NCI-H2171 (cell line): ENCODE measurements at regions not wholly inside any gene's neighbourhood (a gene's known extent, or its start where the extent isn't known, plus 50 kb on each side); places are given as distances from the start of the nearest gene placed in this dataset.

Experiments used
- DNase-seq: peaks from one replicate; lab custom pipeline; 2025; lab: John Stamatoyannopoulos, UW

- DNase-seq, result no peak
Measured at GRCh38 chr2:225937625-225938187, 538.2 kb downstream of the NYAP2 start.

DNA sequence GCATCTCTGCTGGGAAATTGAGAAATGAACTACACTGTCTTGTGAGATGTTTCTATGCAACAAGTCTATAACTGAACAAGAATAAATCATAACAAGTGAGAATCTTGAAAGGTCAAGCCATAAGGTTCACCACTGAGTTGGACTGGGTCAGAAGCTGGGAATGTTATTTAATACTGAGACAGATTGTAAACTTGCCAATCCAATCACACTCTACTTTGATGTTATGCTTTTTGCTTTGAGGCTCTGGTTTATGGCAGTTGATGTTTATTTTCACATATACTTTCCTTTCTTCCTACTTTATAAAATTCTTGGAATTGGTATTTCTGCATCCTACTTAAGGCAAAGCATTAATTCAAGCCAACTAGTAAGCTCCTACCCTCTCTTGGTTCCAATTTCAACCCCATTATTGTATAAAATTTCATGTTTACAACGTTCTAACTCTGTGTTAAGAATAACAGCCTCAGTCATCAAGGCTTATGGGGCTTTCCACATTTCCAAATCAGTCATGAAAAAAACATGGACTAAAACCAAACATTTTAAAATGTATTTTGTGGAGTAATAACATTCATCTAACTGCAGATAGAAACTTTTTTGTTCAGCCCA lies 533.4 kb downstream of the NYAP2 start:
- no peak for DNase-seq

DNA sequence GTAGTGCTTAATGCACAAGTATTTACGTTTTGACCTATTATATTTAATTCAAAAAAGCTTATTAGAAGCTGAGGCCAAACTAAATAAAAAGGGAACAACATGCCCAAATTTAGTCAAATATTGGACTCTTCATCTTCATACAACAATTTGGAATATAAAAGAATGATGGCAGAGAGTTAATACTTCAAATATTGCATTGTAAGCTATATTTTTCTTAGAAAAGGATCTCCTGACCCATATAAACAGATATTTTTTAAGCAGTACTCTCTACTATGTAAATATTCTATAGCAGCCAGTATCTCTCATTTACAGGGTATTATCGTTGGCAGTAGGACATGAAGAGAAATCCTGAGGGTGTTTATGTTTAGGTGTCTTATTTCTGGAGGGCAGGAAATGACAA lies 531.2 kb downstream of the NYAP2 start:
- no peak for DNase-seq

- no peak for DNase-seq
Measured at GRCh38 chr2:225920621-225921220, 521.2 kb downstream of the NYAP2 start.

DNA sequence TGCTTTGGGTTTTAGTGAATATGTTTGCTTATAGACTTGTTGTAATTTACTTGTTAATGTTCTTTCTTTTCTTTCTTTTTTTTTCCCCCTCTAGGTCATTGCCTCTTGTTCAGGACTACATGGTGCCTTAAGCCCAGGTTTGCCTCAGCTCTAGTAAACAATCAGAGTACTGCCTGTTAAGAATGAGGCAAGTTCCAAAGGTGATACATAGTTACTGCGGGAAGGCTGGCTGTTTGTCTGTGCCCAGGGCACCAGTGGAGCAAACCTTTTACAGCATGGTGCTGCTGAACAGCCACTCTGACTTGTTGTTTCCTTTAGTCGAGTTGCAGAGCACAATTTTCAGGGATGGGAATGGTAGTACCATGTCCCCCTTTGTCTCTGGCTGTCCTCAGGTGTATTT lies 517.2 kb downstream of the NYAP2 start:
- no peak for DNase-seq

DNA sequence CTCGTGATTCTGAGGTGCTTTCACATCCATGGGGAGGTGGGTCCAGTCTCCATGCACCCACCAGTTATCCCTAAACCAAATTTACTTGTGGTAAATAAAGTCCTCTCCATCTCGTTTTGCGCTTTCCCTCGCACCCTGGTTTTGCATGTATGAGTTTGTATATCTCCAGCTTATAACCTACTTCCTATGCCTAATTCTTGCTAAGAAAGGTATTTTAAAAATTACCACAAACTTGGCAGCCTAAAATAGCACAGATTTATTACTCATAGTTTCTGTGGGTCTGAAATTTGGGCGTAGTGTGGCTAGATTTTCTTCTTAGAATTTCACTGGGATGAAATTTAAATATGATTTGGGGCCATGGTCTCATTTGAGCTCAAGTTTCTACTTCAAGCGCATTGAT lies 511.5 kb downstream of the NYAP2 start:
- DNase-seq, result no peak

- DNase-seq, result no peak
Measured at GRCh38 chr2:225895126-225895525, 495.6 kb downstream of the NYAP2 start.

- DNase-seq, result no peak
Measured at GRCh38 chr2:225894236-225894980, 494.9 kb downstream of the NYAP2 start.

GRCh38 chr2:225893151-225893550 lies 493.6 kb downstream of the NYAP2 start:
- no peak for DNase-seq

DNA sequence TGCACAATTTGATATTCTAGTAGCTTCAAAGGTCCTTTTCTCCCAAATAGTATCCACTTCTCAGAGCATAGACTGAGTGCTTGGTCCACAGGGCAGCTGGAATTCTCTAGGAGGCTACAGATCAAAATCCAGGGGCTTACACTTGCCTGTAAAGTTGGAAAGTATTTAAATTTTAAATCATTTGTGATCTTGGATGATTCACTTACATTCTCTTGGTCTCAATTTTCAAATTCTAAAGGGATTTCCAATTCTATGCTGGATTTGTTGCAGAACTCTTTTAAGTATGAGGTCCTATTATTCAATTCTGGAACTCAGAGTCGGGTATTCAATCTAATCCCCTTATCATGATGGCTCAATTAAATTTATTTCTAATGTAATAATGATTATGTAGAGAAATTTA lies 492.3 kb downstream of the NYAP2 start:
- no peak for DNase-seq

- DNase-seq, result no peak
Measured at GRCh38 chr2:225891013-225891412, 491.5 kb downstream of the NYAP2 start.

DNA sequence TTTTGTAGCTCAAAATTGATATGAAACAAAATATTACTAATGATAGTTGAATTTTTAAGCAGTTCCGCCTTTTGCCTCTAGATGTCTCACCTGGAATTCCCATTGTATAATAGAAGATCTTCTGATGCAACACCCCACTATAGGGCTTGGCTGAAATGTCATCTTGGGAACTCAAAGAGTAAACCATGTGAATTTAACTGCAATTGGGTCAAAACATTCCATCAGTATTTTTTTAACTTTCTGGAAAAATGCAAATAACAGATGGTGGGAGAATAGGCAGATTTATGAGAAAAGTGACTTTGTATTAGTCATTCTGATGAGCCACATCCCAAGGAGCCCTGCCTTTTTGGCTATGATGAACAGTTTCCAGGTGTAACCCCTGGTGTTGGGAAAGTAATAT lies 489.9 kb downstream of the NYAP2 start:
- peak; percentile 2 for DNase-seq

- DNase-seq, result no peak
Measured at GRCh38 chr2:225867071-225867470, 467.6 kb downstream of the NYAP2 start.

- DNase-seq, result no peak
Measured at GRCh38 chr2:225865468-225865867, 466.0 kb downstream of the NYAP2 start.

GRCh38 chr2:225864394-225864793 lies 464.9 kb downstream of the NYAP2 start:
- DNase-seq, result no peak

- no peak for DNase-seq
Measured at GRCh38 chr2:225842939-225843338, 443.4 kb downstream of the NYAP2 start.

GRCh38 chr2:225841314-225841713 lies 441.8 kb downstream of the NYAP2 start:
- no peak for DNase-seq

DNA sequence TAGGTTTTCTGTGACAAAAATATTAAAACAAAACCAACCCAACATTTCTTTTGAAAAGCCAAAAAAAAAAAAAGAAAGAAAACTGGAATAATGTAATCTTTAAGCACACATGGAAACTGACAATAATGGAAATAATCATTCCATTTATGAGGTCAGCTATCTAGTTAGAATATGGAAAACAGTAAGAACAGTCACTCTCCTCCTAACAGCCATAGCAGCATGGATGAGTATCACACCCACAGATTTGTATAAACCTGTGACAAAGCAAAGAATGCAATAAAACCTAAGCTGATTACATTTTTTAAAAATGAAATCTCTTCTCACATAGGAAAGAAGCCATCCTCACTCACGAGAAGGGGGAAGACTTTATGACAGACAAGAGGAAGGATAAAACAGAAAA lies 437.8 kb downstream of the NYAP2 start:
- DNase-seq, result no peak

DNA sequence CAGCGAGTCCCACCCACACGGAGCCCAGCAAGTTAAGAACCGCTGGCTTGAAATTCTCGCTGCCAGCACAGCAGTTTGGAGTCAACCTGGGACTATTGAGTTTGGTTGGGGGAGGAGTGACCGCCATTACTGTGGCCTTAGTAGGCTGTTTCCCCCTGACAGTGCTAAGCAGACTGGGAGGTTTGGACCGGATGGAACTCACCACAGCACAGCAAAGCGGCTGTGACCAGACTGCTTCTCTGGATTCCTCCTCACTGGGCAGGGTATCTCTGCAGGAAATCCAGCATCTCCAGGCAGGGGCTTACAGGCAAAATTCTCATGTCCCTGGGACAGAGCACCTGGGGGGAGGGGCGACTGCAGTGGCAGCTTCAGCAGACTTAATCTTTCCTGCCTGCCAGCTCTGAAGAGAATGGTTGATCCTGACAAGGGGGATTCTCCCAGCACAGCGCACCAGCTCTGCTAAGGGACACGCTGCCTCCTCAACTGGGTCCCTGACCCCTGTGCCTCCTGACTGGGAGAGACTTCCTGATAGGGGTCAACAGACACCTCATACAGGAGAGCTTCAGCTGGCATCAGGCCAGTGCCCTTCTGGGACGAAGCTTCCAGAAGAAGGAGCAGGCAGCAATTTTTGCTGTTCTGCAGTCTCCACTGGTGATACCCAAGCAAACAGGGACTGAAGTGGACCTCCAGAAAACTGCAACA lies 425.4 kb downstream of the NYAP2 start:
- no peak for DNase-seq

DNA sequence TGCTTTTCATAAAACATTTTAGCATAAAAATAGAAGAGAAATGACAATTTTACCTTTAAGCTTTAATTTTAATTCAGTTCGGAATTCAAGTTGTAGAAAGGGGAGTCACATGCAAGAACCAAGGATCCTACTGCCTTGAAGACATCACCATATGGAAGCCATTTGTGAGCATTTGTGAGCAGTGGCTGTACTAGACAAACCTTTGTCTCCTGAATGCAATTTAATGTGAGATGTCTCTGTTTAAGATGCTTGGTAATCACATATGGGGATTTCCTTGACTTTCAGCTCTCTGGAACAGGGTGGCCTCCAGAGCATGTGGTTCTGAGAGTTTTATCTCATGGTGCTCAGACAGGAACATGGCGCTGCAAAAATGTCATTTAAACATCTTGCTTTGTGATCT lies 421.8 kb downstream of the NYAP2 start:
- no peak for DNase-seq

DNA sequence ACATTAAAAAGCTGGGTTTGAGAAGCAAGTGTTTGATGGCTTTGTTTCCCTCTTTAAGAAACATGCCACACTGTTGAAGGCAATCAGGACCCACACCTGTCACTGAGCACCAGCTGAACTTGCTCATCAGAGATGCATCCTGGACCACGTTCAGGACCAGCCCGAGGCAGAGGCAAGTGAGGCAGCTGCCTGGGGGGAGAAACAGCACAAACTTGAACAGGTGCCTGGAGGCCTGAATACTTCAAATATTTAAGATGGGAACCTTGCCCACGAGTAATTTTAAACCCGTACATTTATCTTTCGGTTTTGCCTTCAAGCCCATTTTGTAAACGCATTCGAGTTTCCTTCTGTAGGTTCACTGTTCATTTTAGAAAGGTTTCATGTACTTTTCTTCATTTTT lies 421.3 kb downstream of the NYAP2 start:
- no peak for DNase-seq

DNA sequence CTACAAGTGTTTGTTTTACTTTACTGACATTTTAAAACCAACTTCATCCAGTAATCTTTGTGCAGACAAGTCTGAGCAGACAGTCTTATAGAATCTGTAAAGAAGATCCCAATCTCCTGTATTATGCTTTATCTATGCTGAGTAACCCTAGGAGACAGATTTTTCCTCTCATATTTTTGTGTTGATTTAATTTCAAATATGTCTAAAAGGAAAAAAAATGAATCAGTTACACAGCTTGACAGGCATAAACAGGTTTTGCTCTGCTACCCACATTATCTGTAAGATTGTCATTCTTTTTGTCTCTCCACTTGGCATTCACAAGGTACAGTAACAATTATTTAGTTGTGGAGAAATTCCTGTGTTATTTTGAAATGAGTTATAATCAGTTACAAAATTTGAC lies 415.0 kb downstream of the NYAP2 start:
- DNase-seq, result no peak

- DNase-seq, result no peak
Measured at GRCh38 chr2:225806105-225806504, 406.6 kb downstream of the NYAP2 start.
